TTC549 (cell line): ENCODE measurements at regions not wholly inside any gene's neighbourhood (a gene's known extent, or its start where the extent isn't known, plus 50 kb on each side); places are given as distances from the start of the nearest gene placed in this dataset.
"Not testable (repeated sequence)": the region's sequence is repeated elsewhere in the genome, so short reads cannot be mapped to it uniquely, and the experiment has no call there.

ENCODE experiments used
- FAIRE-seq: peaks from 2 replicates; lab custom pipeline; 2012; peaks lifted over from hg19 to GRCh38; lab: Jason Lieb, UNC

DNA sequence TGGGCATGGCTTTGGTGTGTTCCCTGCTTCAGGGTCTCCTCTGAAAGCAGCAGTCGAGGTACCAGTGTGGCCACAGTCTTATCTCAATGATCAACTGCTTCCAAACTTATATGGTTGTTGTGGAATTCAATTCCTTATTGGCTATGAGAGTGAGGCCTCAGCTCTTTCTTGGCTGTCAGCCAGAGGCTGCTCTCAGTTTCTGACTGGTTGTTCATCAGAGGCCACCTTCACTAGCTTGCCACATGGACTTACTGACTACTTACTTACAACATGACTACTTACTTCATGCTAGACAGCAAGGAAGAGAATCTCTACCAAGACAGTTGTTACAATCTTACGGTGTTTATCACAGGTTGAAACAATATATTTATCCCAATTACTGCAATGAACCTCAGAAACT is 789.2 kb downstream of the DIPK2A start:
- FAIRE-seq, result no peak

DNA sequence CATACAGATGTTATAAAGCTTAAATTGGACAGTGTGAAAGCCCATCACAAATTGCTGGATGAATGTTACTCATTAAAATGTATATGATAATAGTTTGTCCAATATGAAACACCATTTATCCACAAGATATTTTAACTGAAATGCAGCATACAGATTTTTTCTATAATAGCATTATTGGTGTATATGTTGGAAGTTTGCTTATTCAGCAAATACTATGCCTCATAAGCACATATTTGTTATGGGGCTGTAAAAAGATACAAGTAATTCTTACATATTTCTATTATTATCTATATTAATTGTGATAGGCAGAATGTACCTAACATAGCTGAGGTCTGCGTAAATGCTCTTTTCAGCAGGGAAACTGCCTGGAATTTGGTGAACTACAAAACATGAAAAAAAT is 790.5 kb downstream of the DIPK2A start:
- FAIRE-seq, result no peak

- FAIRE-seq, result no peak
Measured at GRCh38 chr3:144763878-144764454, 792.3 kb downstream of the DIPK2A start.

- no peak for FAIRE-seq
Measured at GRCh38 chr3:144770281-144770680, 798.7 kb downstream of the DIPK2A start.

- peak; percentile 37 for FAIRE-seq
Measured at GRCh38 chr3:144770915-144771351, 799.3 kb downstream of the DIPK2A start.

DNA sequence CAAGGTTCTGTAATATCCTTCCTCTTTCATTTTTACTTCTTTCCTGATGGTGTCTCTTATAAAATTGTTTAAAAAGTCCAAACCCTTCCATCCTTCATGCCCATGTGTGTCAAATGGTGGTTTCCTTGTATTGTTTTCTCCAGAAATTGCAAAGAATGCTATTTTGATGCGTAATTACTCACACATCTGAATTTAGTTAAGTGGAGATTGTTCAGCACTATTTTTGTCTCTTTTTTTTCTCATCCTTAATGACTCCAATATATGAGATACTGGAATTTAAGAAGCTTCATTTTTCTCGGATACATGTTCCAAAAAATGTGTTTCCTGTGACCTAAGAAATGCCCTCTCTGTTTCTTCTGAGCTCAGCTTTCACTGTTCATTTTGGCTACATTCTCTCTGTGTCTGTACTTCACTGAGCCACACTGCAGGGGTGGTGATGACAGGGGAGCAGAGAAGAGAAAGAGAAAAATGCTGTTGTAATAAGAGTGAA is 799.8 kb downstream of the DIPK2A start:
- FAIRE-seq, result no peak

DNA sequence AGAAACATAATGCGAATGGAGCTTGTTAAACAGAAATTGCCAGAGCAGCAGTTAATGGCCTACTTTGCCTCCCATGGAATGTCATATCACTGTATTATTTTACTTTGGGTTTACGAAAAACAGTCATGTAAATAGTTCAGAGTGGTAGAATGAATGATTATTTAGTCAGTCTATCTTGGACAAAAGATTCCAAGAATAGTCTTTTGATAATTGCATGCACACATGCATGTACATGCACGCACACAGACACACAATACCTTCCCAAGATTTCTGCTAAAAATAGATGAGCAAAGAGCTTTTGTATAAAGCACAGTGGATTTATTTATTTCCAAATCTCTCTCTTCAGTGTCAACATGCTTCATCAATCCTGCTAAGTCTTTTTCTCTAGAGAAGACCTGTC is 800.7 kb downstream of the DIPK2A start:
- FAIRE-seq, result no peak

DNA sequence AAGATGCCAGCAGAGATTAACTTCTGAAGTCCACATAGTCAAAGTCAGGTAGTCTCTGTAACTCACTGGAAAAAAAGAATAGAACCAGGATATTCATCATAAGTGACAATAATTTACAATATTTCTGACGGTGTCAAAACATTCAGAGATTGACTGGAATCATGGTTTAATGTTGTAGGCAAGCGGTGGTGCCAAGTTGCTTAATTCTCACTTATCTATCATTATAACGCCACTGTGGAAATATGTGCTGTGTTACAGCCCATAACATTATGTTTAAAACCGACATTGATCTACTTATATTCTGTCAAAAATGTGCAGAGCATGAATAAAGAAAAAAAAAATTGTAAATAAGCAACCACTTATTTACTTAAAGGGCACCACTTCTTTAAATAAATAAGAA is 801.7 kb downstream of the DIPK2A start:
- FAIRE-seq, result no peak

GRCh38 chr3:144774897-144775296 is 803.3 kb downstream of the DIPK2A start:
- FAIRE-seq, result no peak

GRCh38 chr3:144775551-144775950 is 803.9 kb downstream of the DIPK2A start:
- no peak for FAIRE-seq

DNA sequence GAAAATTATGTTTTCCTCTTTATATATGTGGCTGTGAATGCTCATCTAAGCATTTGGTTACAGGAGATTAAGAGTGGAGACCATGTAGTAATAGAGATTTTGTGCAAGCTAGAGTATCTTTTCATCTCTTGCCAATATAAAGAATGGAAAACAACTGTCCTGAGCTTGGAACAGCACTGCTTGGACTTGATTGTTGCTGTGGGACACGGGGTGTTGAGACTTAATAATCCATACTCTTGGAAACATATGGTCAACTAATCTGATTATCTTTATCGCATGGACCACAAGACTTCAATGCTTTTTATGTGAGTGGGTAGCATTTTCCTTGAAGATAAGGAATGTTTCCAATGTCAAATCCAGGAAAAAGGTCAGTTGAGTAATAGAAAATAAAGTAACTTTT is 806.3 kb downstream of the DIPK2A start:
- FAIRE-seq, result no peak

DNA sequence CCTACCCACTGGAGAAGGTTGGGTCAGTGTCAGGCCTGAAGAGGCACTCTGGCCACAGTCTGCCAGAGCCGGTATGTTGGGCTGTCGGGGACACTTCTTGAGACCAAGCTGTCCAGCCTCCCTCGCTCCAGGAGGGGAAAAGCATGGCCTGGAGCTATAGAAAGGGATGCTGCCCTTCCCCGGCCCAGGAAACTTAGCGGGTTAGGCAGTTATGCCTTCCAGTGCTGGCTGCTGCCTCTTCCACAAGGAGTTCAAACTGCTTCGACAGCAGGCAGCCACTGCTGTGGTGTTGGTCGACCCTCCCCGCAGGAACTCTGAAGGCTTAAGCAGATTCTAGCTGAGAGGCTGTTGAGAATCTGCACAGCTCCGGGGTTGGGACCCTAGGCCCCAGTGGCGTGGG is 819.4 kb downstream of the DIPK2A start:
- FAIRE-seq, result no peak

DNA sequence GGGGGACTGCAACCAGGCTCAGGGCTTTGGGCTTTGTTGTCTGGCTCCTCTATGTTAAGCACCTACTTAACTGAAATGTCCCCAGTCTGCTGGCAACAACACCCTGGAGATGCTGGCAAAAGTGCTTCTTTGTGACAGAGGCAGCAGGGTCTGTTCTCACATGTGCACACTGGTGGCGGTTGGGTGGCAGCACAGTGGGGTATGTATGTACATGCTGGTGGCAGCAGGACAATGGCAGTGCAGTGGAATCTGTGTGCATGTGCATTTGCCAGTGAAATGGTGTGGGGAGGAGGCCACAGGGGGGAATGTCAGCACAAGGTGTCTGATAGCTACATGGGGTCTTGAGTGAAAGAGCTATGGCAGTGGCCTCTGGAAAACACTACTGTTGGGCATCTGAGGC is 830.3 kb downstream of the DIPK2A start:
- no peak for FAIRE-seq

DNA sequence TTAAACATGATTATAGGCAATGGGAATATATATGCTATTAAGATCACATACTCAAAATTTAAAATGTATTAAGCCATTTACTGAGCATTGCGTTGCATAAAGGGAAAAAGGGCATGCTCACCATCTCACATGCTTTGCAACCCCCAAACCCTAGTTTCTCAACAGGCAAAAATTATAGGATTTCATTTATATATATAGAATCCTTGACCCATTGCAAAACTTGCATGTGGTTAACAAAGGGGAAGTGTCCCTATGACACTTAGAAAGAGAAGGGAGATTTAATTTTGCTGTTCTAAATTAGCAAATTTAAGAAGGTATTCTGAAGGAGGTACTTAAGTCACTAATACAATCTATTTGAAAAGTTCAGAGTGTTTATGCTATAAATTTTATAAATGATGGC is 837.8 kb downstream of the DIPK2A start:
- no peak for FAIRE-seq

- no peak for FAIRE-seq
Measured at GRCh38 chr3:144810160-144810559, 838.5 kb downstream of the DIPK2A start.

DNA sequence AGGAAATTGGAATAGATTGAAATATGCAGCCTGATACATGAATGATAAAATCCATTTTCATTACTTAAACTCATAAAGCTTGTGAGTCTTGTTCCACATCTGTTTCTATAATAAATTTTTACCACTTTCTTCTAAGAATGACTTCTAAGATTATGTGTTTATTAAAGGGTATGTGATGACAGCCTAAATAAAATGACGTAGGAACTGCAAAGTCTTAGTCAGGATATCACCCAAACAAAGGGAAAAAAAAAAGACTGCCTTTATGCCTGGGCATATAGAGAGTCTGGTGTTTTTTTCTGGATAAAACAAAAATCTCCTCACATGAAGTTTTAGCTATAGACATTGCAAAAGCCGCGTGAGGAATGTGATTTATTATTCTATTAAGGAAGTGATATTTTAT is 844.0 kb downstream of the DIPK2A start:
- FAIRE-seq, result no peak

GRCh38 chr3:144816323-144816722 is 844.7 kb downstream of the DIPK2A start:
- no peak for FAIRE-seq

- no peak for FAIRE-seq
Measured at GRCh38 chr3:144818973-144819372, 847.4 kb downstream of the DIPK2A start.

- not testable (repeated sequence) for FAIRE-seq
Measured at GRCh38 chr3:144820232-144820631, 848.6 kb downstream of the DIPK2A start.

GRCh38 chr3:144820726-144821125 is 849.1 kb downstream of the DIPK2A start:
- FAIRE-seq, result no peak

- FAIRE-seq, result no peak
Measured at GRCh38 chr3:144821583-144821982, 850.0 kb downstream of the DIPK2A start.

DNA sequence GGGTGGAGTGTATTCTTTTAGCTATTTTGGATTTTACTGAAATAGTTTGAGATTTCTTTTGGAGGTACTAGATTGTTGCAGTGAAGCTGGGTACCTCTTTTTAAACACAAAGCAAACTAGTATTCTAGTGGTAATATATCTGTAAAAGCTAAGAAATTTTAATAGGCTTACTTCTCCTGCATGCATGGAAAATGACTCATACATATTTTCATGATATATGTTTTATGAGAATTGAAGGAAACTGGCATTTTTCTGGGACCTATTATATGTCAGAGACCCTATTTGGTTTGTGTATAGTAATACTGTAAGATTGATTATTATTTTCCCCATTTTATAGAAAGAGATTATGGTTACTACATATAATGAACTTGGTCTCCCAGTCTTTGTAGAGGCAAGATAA is 851.0 kb downstream of the DIPK2A start:
- FAIRE-seq, result no peak

GRCh38 chr3:144831955-144832716 is 860.5 kb downstream of the DIPK2A start:
- no peak for FAIRE-seq

DNA sequence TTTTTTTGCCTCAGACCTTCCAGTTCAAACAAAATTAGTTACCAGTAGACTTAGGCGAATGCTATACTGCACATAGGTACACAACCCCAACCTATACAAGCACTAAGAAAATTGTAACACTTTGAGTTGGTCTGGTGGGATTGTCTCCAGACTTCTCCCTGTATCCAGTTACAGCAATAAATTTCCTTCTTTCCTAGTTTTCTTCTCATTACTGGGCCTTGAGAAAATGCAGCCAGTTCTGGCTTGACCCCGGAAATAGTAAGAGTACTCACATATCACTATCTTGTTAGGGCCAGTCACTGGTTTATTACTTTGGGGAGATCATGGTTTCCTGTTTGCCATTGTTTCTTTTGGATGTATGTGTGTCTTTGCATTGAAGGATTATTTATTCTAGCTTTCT is 868.4 kb downstream of the DIPK2A start:
- no peak for FAIRE-seq
